ENCODE measurements at regions not wholly inside any gene's neighbourhood (a gene's known extent, or its start where the extent isn't known, plus 50 kb on each side); places are given as distances from the start of the nearest gene placed in this dataset.
"Not testable (repeated sequence)": the region's sequence is repeated elsewhere in the genome, so short reads cannot be mapped to it uniquely, and the experiment has no call there.

GRCh38 chr15:95600884-95601283 is 729.6 kb upstream of the NR2F2 start:
- DNase-seq (ENCODE audit: low read depth in 2 of 2) = no peak

- no peak for DNase-seq (ENCODE audit: low read depth in 2 of 2)
Observed at GRCh38 chr15:95601525-95601924, 729.0 kb upstream of the NR2F2 start.

- DNase-seq (ENCODE audit: low read depth in 2 of 2) = no peak
Observed at GRCh38 chr15:95603802-95604201, 726.7 kb upstream of the NR2F2 start.

- DNase-seq (ENCODE audit: low read depth in 2 of 2) = no peak
Observed at GRCh38 chr15:95604634-95605036, 725.9 kb upstream of the NR2F2 start.

- no peak for DNase-seq (ENCODE audit: low read depth in 2 of 2)
Observed at GRCh38 chr15:95605098-95605497, 725.4 kb upstream of the NR2F2 start.

- DNase-seq (ENCODE audit: low read depth in 2 of 2) = no peak
Observed at GRCh38 chr15:95606551-95606950, 723.9 kb upstream of the NR2F2 start.

GRCh38 chr15:95608371-95608770 is 722.1 kb upstream of the NR2F2 start:
- no peak for DNase-seq (ENCODE audit: low read depth in 2 of 2)

- no peak for DNase-seq (ENCODE audit: low read depth in 2 of 2)
Observed at GRCh38 chr15:95609096-95609495, 721.4 kb upstream of the NR2F2 start.

- DNase-seq (ENCODE audit: low read depth in 2 of 2) = no peak
Observed at GRCh38 chr15:95610945-95611344, 719.6 kb upstream of the NR2F2 start.

GRCh38 chr15:95615436-95615835 is 715.1 kb upstream of the NR2F2 start:
- DNase-seq (ENCODE audit: low read depth in 2 of 2) = no peak

- no peak for DNase-seq (ENCODE audit: low read depth in 2 of 2)
Observed at GRCh38 chr15:95616306-95616705, 714.2 kb upstream of the NR2F2 start.

GRCh38 chr15:95620934-95621579 is 709.4 kb upstream of the NR2F2 start:
- no peak for DNase-seq (ENCODE audit: low read depth in 2 of 2)

GRCh38 chr15:95622843-95623242 is 707.7 kb upstream of the NR2F2 start:
- DNase-seq (ENCODE audit: low read depth in 2 of 2) = no peak

GRCh38 chr15:95624100-95624499 is 706.4 kb upstream of the NR2F2 start:
- no peak for DNase-seq (ENCODE audit: low read depth in 2 of 2)

GRCh38 chr15:95624616-95625361 is 705.7 kb upstream of the NR2F2 start:
- no peak for DNase-seq (ENCODE audit: low read depth in 2 of 2)

- no peak for DNase-seq (ENCODE audit: low read depth in 2 of 2)
Observed at GRCh38 chr15:95626501-95627361, 703.8 kb upstream of the NR2F2 start.

- DNase-seq (ENCODE audit: low read depth in 2 of 2) = no peak
Observed at GRCh38 chr15:95629503-95630168, 700.9 kb upstream of the NR2F2 start.

GRCh38 chr15:95630683-95631082 is 699.8 kb upstream of the NR2F2 start:
- DNase-seq (ENCODE audit: low read depth in 2 of 2) = no peak

GRCh38 chr15:95635666-95636065 is 694.8 kb upstream of the NR2F2 start:
- DNase-seq (ENCODE audit: low read depth in 2 of 2) = no peak

GRCh38 chr15:95636107-95636506 is 694.4 kb upstream of the NR2F2 start:
- no peak for DNase-seq (ENCODE audit: low read depth in 2 of 2)

GRCh38 chr15:95637234-95637633 is 693.3 kb upstream of the NR2F2 start:
- DNase-seq (ENCODE audit: low read depth in 2 of 2) = not testable (repeated sequence)

- no peak for DNase-seq (ENCODE audit: low read depth in 2 of 2)
Observed at GRCh38 chr15:95639208-95639607, 691.3 kb upstream of the NR2F2 start.
